B cell (primary cell): ENCODE measurements at regions not wholly inside any gene's neighbourhood (a gene's known extent, or its start where the extent isn't known, plus 50 kb on each side); places are given as distances from the start of the nearest gene placed in this dataset.

ENCODE experiments used
- CTCF ChIP-seq: fragments of 200-600 bp; IDR thresholded peaks from one replicate; pipeline ENCODE4 v1.8.0; 2022; ENCODE audit warnings: antibody characterized with exemption, mild to moderate bottlenecking
- EZH2 ChIP-seq: IDR thresholded peaks from 2 replicates; pipeline ENCODE4 v1.6.1; 2012; ENCODE audit warnings: borderline replicate concordance, low read depth, mild to moderate bottlenecking, moderate library complexity, low read length; ENCODE audit not compliant: insufficient read depth, poor library complexity, severe bottlenecking

- TF ChIP-seq CTCF: no peak
- no peak for TF ChIP-seq EZH2
These were observed 976.1 kb upstream of the MAP3K7 start for GRCh38 chr6:91562955-91563354.
